Esophagus squamous epithelium (tissue), 5 donors: ENCODE measurements at regions not wholly inside any gene's neighbourhood (a gene's known extent, or its start where the extent isn't known, plus 50 kb on each side); places are given as distances from the start of the nearest gene placed in this dataset.

Source experiments
- DNase-seq: peaks from one replicate; lab custom pipeline; 2025; lab: John Stamatoyannopoulos, UW
- H3K27ac ChIP-seq, 4 donors: fragments of 200-600 bp; sonication (generic); one replicate each; pipeline ENCODE4 v1.5.1; 2016 to 2019; ENCODE audit warnings: mild to moderate bottlenecking in 1 of 4
- H3K27me3 ChIP-seq, 4 donors: fragments of 200-600 bp; sonication (generic); 1 replicate in 3 of 4; 2 replicates in 1 of 4; pipeline versions ENCODE4 v1.5.1 to v1.6.0; 2017 to 2021; ENCODE audit warnings: antibody characterized with exemption in 1 of 4
- H3K36me3 ChIP-seq, 3 donors: fragments of 200-600 bp; sonication (generic); one replicate each; pipeline ENCODE4 v1.5.1; 2016 to 2019
- H3K4me1 ChIP-seq, 3 donors: fragments of 200-600 bp; sonication (generic); one replicate each; pipeline ENCODE4 v1.5.1; 2017 to 2019
- H3K4me3 ChIP-seq, 4 donors: fragments of 200-600 bp; sonication (generic); 1 replicate in 3 of 4; 2 replicates in 1 of 4; pipeline ENCODE4 v1.5.1; 2016 to 2019; ENCODE audit warnings: mild to moderate bottlenecking in 2 of 4, moderate library complexity in 1 of 4
- H3K9me3 ChIP-seq, 3 donors: fragments of 200-600 bp; sonication (generic); one replicate each; pipeline ENCODE4 v1.5.1; 2016 to 2019
- CTCF ChIP-seq, 6 experiments: fragments of 450-650 bp in 4 of 6; fragments of 200-600 bp in 2 of 6; sonication (generic) in 2 of 6; IDR thresholded peaks; one replicate each; pipeline ENCODE4 v1.5.1; 2016 to 2019; ENCODE audit warnings: antibody characterized with exemption in 6 of 6, mild to moderate bottlenecking in 4 of 6, moderate library complexity in 4 of 6
- POLR2A ChIP-seq, 4 donors: fragments of 450-650 bp; IDR thresholded peaks; one replicate each; pipeline ENCODE4 v1.6.1; 2017; ENCODE audit warnings: antibody characterized with exemption in 4 of 4, mild to moderate bottlenecking in 4 of 4, moderate library complexity in 3 of 4
- WGBS, 2 donors: methylation state at CpG; one replicate each; pipeline ENCODE4 v1.1.5; 2018; 5-methylcytosine and 5-hydroxymethylcytosine counted together
- intact Hi-C: fragments of 100-400 bp; cut with DNase I; formaldehyde crosslinking; loops from one replicate; pipeline ENCODE4 v1.15.0; 2022
- donor health status: DM: yes; HTN: yes; CAD: no.

DNA sequence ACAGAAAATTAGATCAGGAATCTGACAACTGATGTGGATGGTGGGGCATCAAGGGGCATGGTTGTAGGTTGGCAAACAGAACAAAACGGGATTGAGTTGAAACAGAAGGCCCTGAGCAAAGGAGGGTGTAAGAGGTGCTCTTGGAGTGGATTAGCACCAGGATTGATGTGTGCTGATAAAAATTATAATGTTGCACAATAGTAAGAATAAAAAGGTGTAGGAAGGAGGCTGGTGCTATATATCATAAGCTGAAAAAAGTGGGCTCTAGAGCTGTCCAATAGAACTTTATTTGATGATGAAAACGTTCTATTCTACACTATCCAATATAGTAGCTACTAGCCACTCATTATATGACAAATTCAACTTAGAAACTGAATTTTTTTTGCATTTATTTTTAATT, 263.1 kb upstream of the GYPC start:
- TF ChIP-seq CTCF (IDR thresholded peaks at IDR 0.05): no peak
- TF ChIP-seq POLR2A (IDR thresholded peaks at IDR 0.05): no peak
- Histone ChIP-seq H3K27me3 (no peaks in the 10 kb centered on the region), H3K36me3 (no peaks in the 10 kb centered on the region), H3K4me1 (no peaks in the 10 kb centered on the region), H3K27ac (no peak overlapping the region), H3K9me3 (no peaks in the 10 kb centered on the region), H3K4me3 (no peak overlapping the region)
- intact Hi-C loops: no loop called here
- WGBS, 2 donors: 30 to 39% methylated on average over 2 of the region's 2 CpGs
- DNase-seq: no peak

GRCh38 chr2:126399001-126399400, 257.0 kb upstream of the GYPC start:
- Histone ChIP-seq H3K27ac (no peak overlapping the region), H3K27me3 (no peaks in the 10 kb centered on the region), H3K4me1 (no peaks in the 10 kb centered on the region), H3K9me3 (no peaks in the 10 kb centered on the region), H3K36me3 (no peaks in the 10 kb centered on the region), H3K4me3 (no peak overlapping the region)
- intact Hi-C loops: no loop called here
- 92% methylated on average over 2 of the region's 2 CpGs; no CpG with 5 or more reads in 1 of the 2 donors for WGBS, 2 donors
- no peak for TF ChIP-seq POLR2A (IDR thresholded peaks at IDR 0.05)
- no peak for TF ChIP-seq CTCF (IDR thresholded peaks at IDR 0.05)
- DNase-seq: no peak

- intact Hi-C loops: no loop called here
- DNase-seq: no peak
- 86 to 91% methylated on average over 3 of the region's 5 CpGs for WGBS, 2 donors
- TF ChIP-seq CTCF (IDR thresholded peaks at IDR 0.05) (no peak), POLR2A (IDR thresholded peaks at IDR 0.05) (no peak)
- H3K4me3 ChIP-seq: no peak overlapping the region
- no peaks in the 10 kb centered on the region for H3K4me1 ChIP-seq
- H3K9me3 ChIP-seq: no peaks in the 10 kb centered on the region
- no peaks in the 10 kb centered on the region for H3K27me3 ChIP-seq
- H3K27ac ChIP-seq: no peak overlapping the region
- H3K36me3 ChIP-seq: no peaks in the 10 kb centered on the region
Observed at GRCh38 chr2:126403039-126403628, 252.8 kb upstream of the GYPC start.

- Histone ChIP-seq H3K9me3 (no peaks in the 10 kb centered on the region), H3K36me3 (no peaks in the 10 kb centered on the region), H3K27ac (no peak overlapping the region), H3K4me1 (no peaks in the 10 kb centered on the region), H3K4me3 (no peak overlapping the region), H3K27me3 (no peaks in the 10 kb centered on the region)
- no peak for TF ChIP-seq POLR2A (IDR thresholded peaks at IDR 0.05)
- no peak for TF ChIP-seq CTCF (IDR thresholded peaks at IDR 0.05)
- WGBS, 2 donors: 63 to 64% methylated on average over 4 of the region's 4 CpGs
- no peak for DNase-seq
- intact Hi-C loops: no loop called here
Observed at GRCh38 chr2:126406267-126406666, 249.7 kb upstream of the GYPC start.

DNA sequence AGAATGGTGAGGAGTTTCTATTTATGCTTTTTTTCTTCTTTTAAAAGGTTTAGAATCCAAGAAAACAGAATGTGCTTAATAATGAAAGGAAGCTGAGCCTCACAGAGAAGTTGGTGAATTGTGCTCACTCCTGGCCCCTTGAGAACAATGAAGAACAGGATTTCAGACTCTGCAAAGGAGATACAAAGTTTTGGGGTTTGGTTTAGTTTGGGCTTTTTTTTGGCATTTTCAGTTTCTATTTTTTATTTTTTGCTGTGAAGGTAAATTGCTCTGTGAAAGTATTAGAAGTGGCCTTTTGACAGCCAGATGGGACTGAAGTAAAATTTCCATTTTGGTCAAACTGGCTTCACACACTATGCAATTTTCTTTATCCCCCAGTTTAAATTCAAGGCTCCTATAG, 247.3 kb upstream of the GYPC start:
- DNase-seq: no peak
- TF ChIP-seq CTCF (IDR thresholded peaks at IDR 0.05) (no peak), POLR2A (IDR thresholded peaks at IDR 0.05) (no peak)
- H3K36me3 ChIP-seq: no peaks in the 10 kb centered on the region
- H3K27ac ChIP-seq: no peak overlapping the region
- H3K27me3 ChIP-seq: no peaks in the 10 kb centered on the region
- H3K4me3 ChIP-seq: no peak overlapping the region
- no peaks in the 10 kb centered on the region for H3K9me3 ChIP-seq
- intact Hi-C loops: no loop called here
- H3K4me1 ChIP-seq: no peaks in the 10 kb centered on the region
